H1 (cell line): ENCODE measurements at regions not wholly inside any gene's neighbourhood (a gene's known extent, or its start where the extent isn't known, plus 50 kb on each side); places are given as distances from the start of the nearest gene placed in this dataset.

ENCODE experiments used
- CTCF ChIA-PET: fragments of 300-600 bp; sonication (Branson Sonifier 250); formaldehyde crosslinking; loops from one replicate; lab custom pipeline; 2021; ENCODE audit not compliant: partially characterized antibody; lab: Charles Lee
- POLR2A ChIA-PET: fragments of 300-600 bp; sonication (Branson Sonifier 250); formaldehyde crosslinking; loops from one replicate; lab custom pipeline; 2021; ENCODE audit warnings: inconsistent platforms; ENCODE audit not compliant: partially characterized antibody; lab: Charles Lee
- DNase-seq, 2 experiments: peaks; one replicate each; pipeline versions ENCODE4 v3.0.0 to v3.0.0-alpha.2; 2010 to 2022; ENCODE audit warnings: low spot score in 2 of 2, low read depth in 1 of 2, mixed read lengths in 1 of 2
- FAIRE-seq: peaks from 2 replicates; lab custom pipeline; 2011; peaks lifted over from hg19 to GRCh38; lab: Jason Lieb, UNC
- H2AFZ ChIP-seq: 2 replicates; pipeline ENCODE4 v1.8.1; 2012; ENCODE audit warnings: low read length, inconsistent platforms
- H2AK5ac ChIP-seq: 2 replicates; pipeline ENCODE4 v1.6.1; 2013; ENCODE audit warnings: low read depth, low read length
- H2BK120ac ChIP-seq: replicated peaks from 2 replicates; pipeline ENCODE3; 2013; ENCODE audit warnings: low read depth, low read length, inconsistent platforms
- H2BK12ac ChIP-seq: 2 replicates; pipeline ENCODE4 v1.6.1; 2013; ENCODE audit warnings: low read depth, low read length
- H2BK15ac ChIP-seq: 2 replicates; pipeline ENCODE4 v1.6.1; 2013; ENCODE audit warnings: low read length
- H2BK20ac ChIP-seq: 2 replicates; pipeline ENCODE4 v1.6.1; 2013; ENCODE audit warnings: low read length
- H2BK5ac ChIP-seq: 2 replicates; pipeline ENCODE4 v1.6.1; 2013; ENCODE audit warnings: low read depth, low read length
- H3K14ac ChIP-seq: 2 replicates; pipeline ENCODE4 v1.6.1; 2013; ENCODE audit warnings: inconsistent platforms; ENCODE audit not compliant: insufficient read length
- H3K18ac ChIP-seq: 2 replicates; pipeline ENCODE4 v1.6.1; 2013; ENCODE audit warnings: low read length; ENCODE audit errors: extremely low read depth
- H3K23ac ChIP-seq: 2 replicates; pipeline ENCODE4 v1.6.1; 2013; ENCODE audit warnings: inconsistent platforms; ENCODE audit not compliant: insufficient read length
- H3K23me2 ChIP-seq: 2 replicates; pipeline ENCODE4 v1.6.1; 2013; ENCODE audit warnings: low read depth, low read length
- H3K27ac ChIP-seq: 2 replicates; pipeline ENCODE4 v1.6.1; 2011; ENCODE audit warnings: low read depth, low read length, inconsistent platforms
- H3K27me3 ChIP-seq, 4 experiments: replicated peaks in 1 of 4; 1 replicate in 1 of 4; 2 replicates in 3 of 4; pipeline versions ENCODE4 v1.6.1 to v1.8.1; 2011 to 2013; ENCODE audit warnings: low read length in 3 of 4, mild to moderate bottlenecking in 3 of 4, inconsistent platforms in 2 of 4, mixed read lengths in 2 of 4, moderate library complexity in 1 of 4; ENCODE audit not compliant: control insufficient read depth in 3 of 4, insufficient read depth in 3 of 4; ENCODE audit errors: extremely low read depth in 1 of 4
- H3K36me3 ChIP-seq, 4 experiments: 2 replicates each; pipeline versions ENCODE4 v1.6.1 to v1.8.1; 2011 to 2013; ENCODE audit warnings: mild to moderate bottlenecking in 4 of 4, low read length in 3 of 4, moderate library complexity in 2 of 4, control low read depth in 1 of 4, inconsistent platforms in 1 of 4; ENCODE audit not compliant: insufficient read depth in 4 of 4, control insufficient read depth in 2 of 4
- H3K4ac ChIP-seq: replicated peaks from 2 replicates; pipeline ENCODE3; 2013; ENCODE audit warnings: low read length, low read depth, mixed read lengths, inconsistent platforms; ENCODE audit not compliant: insufficient read length
- H3K4me1 ChIP-seq, 4 experiments: replicated peaks in 1 of 4; 1 replicate in 1 of 4; 2 replicates in 3 of 4; pipeline versions ENCODE4 v1.6.1 to v1.8.1; 2011 to 2013; ENCODE audit warnings: low read length in 3 of 4, inconsistent platforms in 2 of 4, mixed read lengths in 1 of 4; ENCODE audit not compliant: insufficient read depth in 4 of 4, control insufficient read depth in 3 of 4
- H3K4me2 ChIP-seq, 2 experiments: 2 replicates each; pipeline versions ENCODE4 v1.6.1 to v1.8.1; 2011 to 2013; ENCODE audit warnings: low read depth in 2 of 2, low read length in 2 of 2, control low read depth in 1 of 2, inconsistent platforms in 1 of 2, mild to moderate bottlenecking in 1 of 2; ENCODE audit not compliant: insufficient read depth in 1 of 2
- H3K4me3 ChIP-seq, 4 experiments: fragments of 200-600, 300-600 bp in 1 of 4; sonication (generic), shearing (Covaris generic), sonication (Bioruptor Twin) in 1 of 4; 2 replicates each; pipeline versions ENCODE4 v1.5.1 to v1.8.1; 2011 to 2016; ENCODE audit warnings: low read length in 4 of 4, low read depth in 3 of 4, control low read depth in 2 of 4, inconsistent platforms in 2 of 4, mild to moderate bottlenecking in 2 of 4, mixed read lengths in 1 of 4, moderate library complexity in 1 of 4; ENCODE audit not compliant: insufficient read depth in 2 of 4; ENCODE audit errors: extremely low read depth in 1 of 4
- H3K56ac ChIP-seq: replicated peaks from 2 replicates; pipeline ENCODE3; 2013; ENCODE audit warnings: low read depth, mild to moderate bottlenecking, mixed read lengths, low read length, inconsistent platforms; ENCODE audit not compliant: insufficient read length
- H3K79me1 ChIP-seq: 2 replicates; pipeline ENCODE4 v1.6.1; 2013; ENCODE audit warnings: low read depth, low read length, control low read depth
- H3K79me2 ChIP-seq, 2 experiments: 2 replicates each; pipeline versions ENCODE4 v1.6.1 to v1.8.1; 2012 to 2013; ENCODE audit warnings: low read length in 2 of 2, mild to moderate bottlenecking in 2 of 2, inconsistent platforms in 1 of 2; ENCODE audit not compliant: insufficient read depth in 2 of 2, control insufficient read depth in 1 of 2
- H3K9ac ChIP-seq, 4 experiments: replicated peaks in 1 of 4; 1 replicate in 1 of 4; 2 replicates in 3 of 4; pipeline versions ENCODE4 v1.6.1 to v1.8.1; 2011 to 2013; ENCODE audit warnings: low read depth in 3 of 4, low read length in 3 of 4, control low read depth in 2 of 4, mild to moderate bottlenecking in 2 of 4, moderate library complexity in 2 of 4, inconsistent platforms in 1 of 4; ENCODE audit errors: extremely low read depth in 1 of 4
- H3K9me3 ChIP-seq, 2 experiments: 2 replicates each; pipeline versions ENCODE4 v1.6.1 to v1.8.1; 2012 to 2013; ENCODE audit warnings: mild to moderate bottlenecking in 2 of 2, moderate library complexity in 2 of 2, control low read depth in 1 of 2, inconsistent platforms in 1 of 2, low read depth in 1 of 2, low read length in 1 of 2, mixed read lengths in 1 of 2; ENCODE audit not compliant: insufficient read depth in 2 of 2
- H4K20me1 ChIP-seq, 2 experiments: replicated peaks in 1 of 2; 2 replicates each; pipeline versions ENCODE3 to v1.8.1; 2011 to 2013; ENCODE audit warnings: inconsistent platforms in 2 of 2, low read length in 2 of 2, mild to moderate bottlenecking in 1 of 2; ENCODE audit not compliant: insufficient read depth in 2 of 2, control insufficient read depth in 1 of 2
- H4K5ac ChIP-seq: 2 replicates; pipeline ENCODE4 v1.6.1; 2013; ENCODE audit warnings: low read length, low read depth, mixed read lengths, inconsistent platforms; ENCODE audit not compliant: insufficient read length
- H4K8ac ChIP-seq: 2 replicates; pipeline ENCODE4 v1.8.0; 2013; ENCODE audit warnings: mild to moderate bottlenecking, moderate library complexity, low read length, inconsistent platforms; ENCODE audit not compliant: insufficient read depth; ENCODE audit errors: extremely low read depth
- H4K91ac ChIP-seq: replicated peaks from 2 replicates; pipeline ENCODE3; 2013; ENCODE audit warnings: low read length, mixed read lengths, inconsistent platforms; ENCODE audit not compliant: insufficient read length
- CHD2 ChIP-seq: IDR thresholded peaks from 2 replicates; pipeline ENCODE4 v1.6.1; 2012; ENCODE audit warnings: low read length, improper control_type of control experiment
- CTBP2 ChIP-seq: IDR thresholded peaks from 2 replicates; pipeline ENCODE4 v1.7.0; 2011; ENCODE audit warnings: borderline replicate concordance, mild to moderate bottlenecking, moderate library complexity, mixed read lengths, low read length; ENCODE audit not compliant: insufficient read depth, insufficient read length
- FOSL1 ChIP-seq: IDR thresholded peaks from 2 replicates; pipeline ENCODE4 v1.6.1; 2011; ENCODE audit warnings: mild to moderate bottlenecking, low read depth, low read length, moderate library complexity; ENCODE audit not compliant: insufficient read depth
- GTF2F1 ChIP-seq: IDR thresholded peaks from 2 replicates; pipeline ENCODE4 v1.6.1; 2012; ENCODE audit warnings: low read depth, low read length, improper control_type of control experiment, borderline replicate concordance
- HDAC6 ChIP-seq: IDR thresholded peaks from one replicate; pipeline ENCODE4 v1.7.1; 2012; ENCODE audit warnings: low read depth, mild to moderate bottlenecking, inconsistent platforms, low read length, moderate library complexity
- JUN ChIP-seq: IDR thresholded peaks from 2 replicates; pipeline ENCODE4 v1.6.1; 2011; ENCODE audit warnings: low read depth, mild to moderate bottlenecking, improper control_type of control experiment, low read length
- JUND ChIP-seq: IDR thresholded peaks from 2 replicates; pipeline ENCODE4 v1.6.1; 2011; ENCODE audit warnings: mild to moderate bottlenecking, improper control_type of control experiment, low read length
- POLR2AphosphoS5 ChIP-seq: IDR thresholded peaks from 2 replicates; pipeline ENCODE4 v1.6.1; 2011; ENCODE audit warnings: low read depth, low read length
- POU5F1 ChIP-seq: IDR thresholded peaks from 2 replicates; pipeline ENCODE4 v1.6.1; 2011; ENCODE audit warnings: low read depth, mild to moderate bottlenecking, low read length, moderate library complexity
- RAD21 ChIP-seq, 2 experiments: IDR thresholded peaks in 1 of 2; conservative IDR thresholded peaks in 1 of 2; 2 replicates each; pipeline ENCODE4 v1.6.1; 2011; ENCODE audit warnings: low read depth in 2 of 2, low read length in 2 of 2, improper control_type of control experiment in 1 of 2, inconsistent platforms in 1 of 2, mild to moderate bottlenecking in 1 of 2, moderate library complexity in 1 of 2
- RFX5 ChIP-seq: IDR thresholded peaks from 2 replicates; pipeline ENCODE4 v1.6.1; 2011; ENCODE audit warnings: low read depth, low read length, improper control_type of control experiment, borderline replicate concordance
- SIX5 ChIP-seq: IDR thresholded peaks from 2 replicates; pipeline ENCODE4 v1.6.1; 2011; ENCODE audit warnings: mild to moderate bottlenecking, low read depth, low read length
- SP2 ChIP-seq: IDR thresholded peaks from 2 replicates; pipeline ENCODE4 v1.6.1; 2012; ENCODE audit warnings: mild to moderate bottlenecking, low read length, inconsistent platforms
- YY1 ChIP-seq: IDR thresholded peaks from 2 replicates; pipeline ENCODE4 v1.6.1; 2011; ENCODE audit warnings: low read depth, mild to moderate bottlenecking, low read length
- WGBS, 2 experiments: shearing (Covaris generic) in 1 of 2; methylation state at CpG; one replicate each; pipeline versions ENCODE4 v1.1.6 to v1.1.7; 2013 to 2015; ENCODE audit warnings: low lambda C conversion rate in 2 of 2, mixed read lengths in 2 of 2, inconsistent platforms in 1 of 2, low coverage in 1 of 2, missing lambda C conversion rate in 1 of 2; ENCODE audit not compliant: insufficient replicate concordance in 2 of 2, insufficient coverage in 1 of 2, insufficient read length in 1 of 2; ENCODE audit errors: extremely low coverage in 1 of 2, missing lambda C conversion rate in 1 of 2; 5-methylcytosine and 5-hydroxymethylcytosine counted together

DNA sequence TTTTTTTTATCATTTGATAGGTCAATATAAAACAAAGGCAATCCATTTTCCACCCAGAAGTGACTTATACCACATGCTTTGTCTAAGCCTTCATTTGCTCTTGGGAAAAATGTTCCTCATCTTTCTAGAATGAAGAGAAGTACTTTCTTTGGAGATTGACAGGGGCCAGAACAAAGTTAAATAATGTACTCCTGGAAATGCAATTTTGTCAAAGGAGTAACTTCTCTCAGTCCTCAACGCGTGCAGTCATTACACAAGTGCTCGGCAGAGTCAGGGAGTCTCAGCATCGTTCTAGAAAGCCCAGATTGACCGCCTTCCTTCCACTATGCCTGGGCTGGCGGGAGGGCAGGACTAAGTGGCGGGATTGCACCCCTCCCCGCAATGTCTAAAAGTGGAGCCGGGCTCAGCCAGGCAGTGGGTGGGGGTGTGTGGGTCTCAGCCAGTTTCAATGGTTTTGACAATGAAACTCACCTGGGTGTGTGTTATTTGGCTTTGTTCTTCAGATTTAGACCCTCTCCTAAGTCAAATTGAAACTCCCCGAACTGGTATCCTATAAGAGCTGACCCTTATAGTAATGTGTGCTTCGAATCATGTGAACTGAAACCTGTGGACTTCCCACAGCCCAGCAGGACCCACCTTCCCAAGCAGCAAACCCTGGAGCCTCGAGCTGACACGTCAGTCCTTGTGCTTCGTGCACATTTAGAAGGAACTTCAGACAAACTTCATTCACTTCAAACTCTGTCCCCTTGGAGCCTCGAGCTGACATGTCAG lies 63.2 kb upstream of the DUSP22 start:
- Histone ChIP-seq H3K79me1 (no peaks in the 10 kb centered on the region), H4K91ac (no peak overlapping the region), H3K9me3 (peaks cover 4 to 5% of the 10 kb centered on the region in 2 experiments; a peak in 2 of 4 replicates), H3K14ac (no peak overlapping the region), H2AFZ (no peak overlapping the region), H3K9ac (no peak overlapping the region), H3K4ac (no peak overlapping the region), H3K4me3 (no peak overlapping the region), H2BK20ac (no peak overlapping the region), H3K79me2 (no peaks in the 10 kb centered on the region), H4K5ac (no peak overlapping the region), H3K18ac (no peak overlapping the region), H4K20me1 (no peaks in the 10 kb centered on the region), H2BK120ac (no peak overlapping the region), H2AK5ac (no peak overlapping the region), H3K36me3 (no peaks in the 10 kb centered on the region), H3K23me2 (no peaks in the 10 kb centered on the region), H3K27me3 (no peaks in the 10 kb centered on the region), H3K4me1 (peaks cover 0 to 3% (median 0%) of the 10 kb centered on the region in 4 experiments; a peak in 2 of 7 replicates), H3K23ac (no peak overlapping the region), H2BK15ac (no peak overlapping the region), H4K8ac (peak overlapping the region; percentile 65; the same call in 1 of the 2 replicates), H2BK12ac (no peak overlapping the region), H3K56ac (no peak overlapping the region), H3K4me2 (no peak overlapping the region), H2BK5ac (no peak overlapping the region), H3K27ac (no peak overlapping the region)
- no peak for FAIRE-seq
- 96% methylated on average over 15 of the region's 15 CpGs; no CpG with 5 or more reads in 1 of the 2 experiments for WGBS, 2 experiments
- CTCF ChIA-PET, result interaction anchor here (2.0 kb wide), 1 partner anchor 12 kb away, joined by 13 read pairs; no protein-coding TSS in a partner anchor
- POLR2A ChIA-PET, result no interaction called here
- no peak for DNase-seq
- TF ChIP-seq RAD21 (IDR thresholded peaks at IDR 0.05 in 1 of 2, conservative IDR thresholded peaks at IDR 0.05 in 1 of 2; ENCODE audit: low read depth in 2 of 2, low read length in 2 of 2) (no peak), RFX5 (no peak), JUND (no peak), HDAC6 (no peak), SIX5 (no peak), JUN (no peak), CHD2 (no peak), GTF2F1 (no peak), SP2 (no peak), FOSL1 (no peak), YY1 (no peak), POU5F1 (no peak), CTBP2 (no peak), POLR2AphosphoS5 (no peak)
